Suprapubic skin (tissue), 3 donors: ENCODE measurements at regions not wholly inside any gene's neighbourhood (a gene's known extent, or its start where the extent isn't known, plus 50 kb on each side); places are given as distances from the start of the nearest gene placed in this dataset.

Experiments used
- CTCF ChIP-seq, 2 donors: fragments of 200-600 bp in 1 of 2; fragments of 450-650 bp in 1 of 2; sonication (generic) in 1 of 2; IDR thresholded peaks; one replicate each; pipeline ENCODE4 v1.5.1; 2016 to 2019; ENCODE audit warnings: antibody characterized with exemption in 2 of 2, mild to moderate bottlenecking in 1 of 2, moderate library complexity in 1 of 2
- POLR2A ChIP-seq, 2 donors: fragments of 450-650 bp; IDR thresholded peaks; one replicate each; pipeline ENCODE4 v1.6.1; 2017; ENCODE audit warnings: antibody characterized with exemption in 2 of 2, mild to moderate bottlenecking in 2 of 2, moderate library complexity in 2 of 2

- TF ChIP-seq CTCF (IDR thresholded peaks at IDR 0.05), result no peak
- no peak for TF ChIP-seq POLR2A (IDR thresholded peaks at IDR 0.05)
Measured at GRCh38 chr6:40160826-40161225, 226.6 kb upstream of the MOCS1 start.
